Subcutaneous abdominal adipose tissue (tissue), 5 donors: ENCODE measurements at regions not wholly inside any gene's neighbourhood (a gene's known extent, or its start where the extent isn't known, plus 50 kb on each side); places are given as distances from the start of the nearest gene placed in this dataset.
A peak's percentile ranks its signal among the peaks of the same experiment; 100 is the strongest.

Experiments
- H3K27ac ChIP-seq: one replicate; pipeline ENCODE4 v1.7.0; 2013; ENCODE audit warnings: low read depth, mild to moderate bottlenecking, inconsistent platforms, low read length, moderate library complexity
- H3K27me3 ChIP-seq, 5 donors: one replicate each; pipeline ENCODE4 v1.7.0; 2013; ENCODE audit warnings: low read length in 5 of 5, inconsistent platforms in 1 of 5; ENCODE audit not compliant: control insufficient read depth in 5 of 5, insufficient read depth in 4 of 5
- H3K36me3 ChIP-seq, 5 donors: one replicate each; pipeline ENCODE4 v1.7.0; 2013; ENCODE audit warnings: low read length in 5 of 5; ENCODE audit not compliant: control insufficient read depth in 5 of 5, insufficient read depth in 5 of 5
- H3K4me1 ChIP-seq, 5 donors: one replicate each; pipeline ENCODE4 v1.7.0; 2013; ENCODE audit warnings: low read length in 5 of 5, mild to moderate bottlenecking in 3 of 5, moderate library complexity in 1 of 5; ENCODE audit not compliant: control insufficient read depth in 5 of 5, insufficient read depth in 5 of 5
- H3K4me3 ChIP-seq, 5 donors: one replicate each; pipeline ENCODE4 v1.7.0; 2013; ENCODE audit warnings: low read length in 5 of 5, low read depth in 1 of 5
- H3K9ac ChIP-seq, 5 donors: one replicate each; pipeline ENCODE4 v1.7.0; 2013; ENCODE audit warnings: low read length in 5 of 5, mild to moderate bottlenecking in 4 of 5, moderate library complexity in 3 of 5
- H3K9me3 ChIP-seq, 5 donors: one replicate each; pipeline ENCODE4 v1.7.0; 2013; ENCODE audit warnings: low read length in 5 of 5; ENCODE audit not compliant: control insufficient read depth in 5 of 5
- donor health status: healthy.
- donor health status: healthy.
- donor health status: healthy.
- donor health status: healthy.
- donor health status: healthy.

- Histone ChIP-seq H3K4me3 (no peak overlapping the region), H3K27me3 (no peaks in the 10 kb centered on the region)
Measured at GRCh38 chr16:27704252-27704651, 154.3 kb downstream of the KATNIP start.

GRCh38 chr16:27706156-27706865 lies 156.4 kb downstream of the KATNIP start:
- Histone ChIP-seq H3K9ac (no peak overlapping the region), H3K27ac (no peak overlapping the region), H3K9me3 (no peaks in the 10 kb centered on the region), H3K4me3 (no peak overlapping the region), H3K27me3 (no peaks in the 10 kb centered on the region), H3K36me3 (peaks cover 0 to 52% (median 26%) of the 10 kb centered on the region in 5 donors), H3K4me1 (peaks cover 0 to 8% (median 0%) of the 10 kb centered on the region in 5 donors)

More at GRCh38 chr16:27704252-27704651, 154.3 kb downstream of the KATNIP start:
- Histone ChIP-seq H3K9ac (no peak overlapping the region), H3K4me1 (peaks cover 0 to 8% (median 0%) of the 10 kb centered on the region in 5 donors), H3K27ac (no peak overlapping the region), H3K36me3 (peaks cover 0 to 49% (median 33%) of the 10 kb centered on the region in 5 donors), H3K9me3 (no peaks in the 10 kb centered on the region)

GRCh38 chr16:27706866-27707685 lies 157.1 kb downstream of the KATNIP start:
- Histone ChIP-seq H3K36me3 (peaks cover 0 to 52% (median 22%) of the 10 kb centered on the region in 5 donors), H3K4me1 (peaks cover 0 to 8% (median 0%) of the 10 kb centered on the region in 5 donors), H3K4me3 (no peak overlapping the region), H3K27ac (no peak overlapping the region), H3K9me3 (no peaks in the 10 kb centered on the region), H3K9ac (no peak overlapping the region), H3K27me3 (no peaks in the 10 kb centered on the region)

GRCh38 chr16:27708651-27709050 lies 158.7 kb downstream of the KATNIP start:
- Histone ChIP-seq H3K9ac (no peak overlapping the region), H3K27me3 (no peaks in the 10 kb centered on the region), H3K9me3 (no peaks in the 10 kb centered on the region), H3K4me1 (peaks cover 0 to 2% (median 0%) of the 10 kb centered on the region in 5 donors), H3K27ac (no peak overlapping the region), H3K4me3 (no peak overlapping the region), H3K36me3 (peaks cover 0 to 53% (median 24%) of the 10 kb centered on the region in 5 donors)

GRCh38 chr16:27712251-27712711 lies 162.3 kb downstream of the KATNIP start:
- H3K4me1 ChIP-seq = no peaks in the 10 kb centered on the region
- H3K9me3 ChIP-seq = peaks cover 0 to 5% (median 0%) of the 10 kb centered on the region in 5 donors
- no peak overlapping the region for H3K27ac ChIP-seq
- H3K27me3 ChIP-seq = no peaks in the 10 kb centered on the region
- peaks cover 2 to 36% (median 11%) of the 10 kb centered on the region in 5 donors for H3K36me3 ChIP-seq
- no peak overlapping the region for H3K4me3 ChIP-seq
- no peak overlapping the region for H3K9ac ChIP-seq

GRCh38 chr16:27717726-27718125 lies 167.8 kb downstream of the KATNIP start:
- Histone ChIP-seq H3K27ac (no peak overlapping the region), H3K27me3 (no peaks in the 10 kb centered on the region), H3K4me1 (peaks cover 5 to 21% (median 18%) of the 10 kb centered on the region in 5 donors), H3K9ac (no peak overlapping the region), H3K36me3 (peaks cover 0 to 12% (median 4%) of the 10 kb centered on the region in 5 donors), H3K4me3 (no peak overlapping the region), H3K9me3 (peaks cover 0 to 5% (median 0%) of the 10 kb centered on the region in 5 donors)

GRCh38 chr16:27718201-27719105 lies 168.5 kb downstream of the KATNIP start:
- no peaks in the 10 kb centered on the region for H3K27me3 ChIP-seq
- peaks cover 5 to 21% (median 18%) of the 10 kb centered on the region in 5 donors for H3K4me1 ChIP-seq
- H3K36me3 ChIP-seq = peaks cover 0 to 13% (median 4%) of the 10 kb centered on the region in 5 donors
- no peak overlapping the region for H3K4me3 ChIP-seq
- peaks cover 0 to 5% (median 0%) of the 10 kb centered on the region in 5 donors for H3K9me3 ChIP-seq
- no peak overlapping the region for H3K9ac ChIP-seq
- no peak overlapping the region for H3K27ac ChIP-seq

- peaks cover 0 to 5% (median 0%) of the 10 kb centered on the region in 5 donors for H3K9me3 ChIP-seq
- H3K27me3 ChIP-seq = no peaks in the 10 kb centered on the region
- peaks cover 0 to 17% (median 4%) of the 10 kb centered on the region in 5 donors for H3K36me3 ChIP-seq
- H3K4me1 ChIP-seq = peaks cover 5 to 24% (median 21%) of the 10 kb centered on the region in 5 donors
- no peak overlapping the region for H3K4me3 ChIP-seq
- H3K27ac ChIP-seq = no peak overlapping the region
- no peak overlapping the region for H3K9ac ChIP-seq
Measured at GRCh38 chr16:27719106-27719445, 169.1 kb downstream of the KATNIP start.

- Histone ChIP-seq H3K27me3 (no peaks in the 10 kb centered on the region), H3K4me1 (peaks cover 5 to 34% (median 30%) of the 10 kb centered on the region in 5 donors), H3K9ac (peak overlapping the region in 1 of 5 donors; percentile 43), H3K4me3 (peak overlapping the region in 4 of 5 donors; percentile 27 to 47 (median 38)), H3K27ac (peak overlapping the region; percentile 35), H3K9me3 (peaks cover 0 to 3% (median 0%) of the 10 kb centered on the region in 5 donors), H3K36me3 (peaks cover 0 to 29% (median 7%) of the 10 kb centered on the region in 5 donors)
Measured at GRCh38 chr16:27720731-27721530, 171.0 kb downstream of the KATNIP start.
